HG03558 (cell line): ENCODE measurements at regions not wholly inside any gene's neighbourhood (a gene's known extent, or its start where the extent isn't known, plus 50 kb on each side); places are given as distances from the start of the nearest gene placed in this dataset.

ENCODE experiments used
- ATAC-seq: cut with Tn5 transposase; IDR thresholded peaks from one replicate; pipeline ENCODE4 v1.9.1; 2021; ENCODE audit warnings: moderate number of reproducible peaks; ENCODE audit not compliant: unreplicated experiment; ENCODE audit errors: extremely low read depth

DNA sequence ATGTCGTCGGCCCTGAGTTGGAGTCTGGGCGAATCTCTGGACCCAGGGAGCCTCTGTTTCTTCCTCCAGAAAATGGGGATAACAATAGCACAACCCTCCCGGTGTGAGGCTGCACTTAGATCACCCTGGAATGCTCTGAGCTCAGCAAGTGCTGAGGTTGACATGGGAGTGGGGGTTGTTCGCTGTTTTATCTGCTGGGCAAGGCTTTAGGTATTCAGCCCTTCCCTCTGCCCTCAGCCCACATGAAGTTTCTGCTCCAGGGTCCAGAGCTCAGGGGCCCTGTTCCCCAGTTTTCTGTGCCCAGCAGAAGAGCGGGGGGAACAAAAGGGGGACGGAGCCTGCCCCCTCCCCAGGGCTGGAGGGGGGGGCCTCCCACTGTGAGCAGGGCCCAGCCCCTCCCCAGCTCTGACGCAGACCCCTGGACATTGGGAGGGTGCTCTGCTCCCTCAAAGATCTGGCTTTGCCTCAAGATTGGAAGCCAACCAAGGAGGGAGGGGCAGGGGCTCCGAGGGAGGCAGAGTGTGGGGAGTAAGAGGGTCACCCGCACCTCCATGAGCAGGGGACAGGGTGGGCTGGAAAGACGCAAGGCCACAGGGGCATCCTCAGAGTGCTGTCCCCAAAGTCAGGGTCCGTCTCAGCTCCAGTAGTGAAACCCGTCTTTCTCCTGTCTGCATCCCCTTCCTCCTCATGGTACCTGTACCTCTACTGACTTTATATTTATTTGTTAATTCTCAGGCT lies 215.6 kb downstream of the C9orf50 start:
- no peak for ATAC-seq

DNA sequence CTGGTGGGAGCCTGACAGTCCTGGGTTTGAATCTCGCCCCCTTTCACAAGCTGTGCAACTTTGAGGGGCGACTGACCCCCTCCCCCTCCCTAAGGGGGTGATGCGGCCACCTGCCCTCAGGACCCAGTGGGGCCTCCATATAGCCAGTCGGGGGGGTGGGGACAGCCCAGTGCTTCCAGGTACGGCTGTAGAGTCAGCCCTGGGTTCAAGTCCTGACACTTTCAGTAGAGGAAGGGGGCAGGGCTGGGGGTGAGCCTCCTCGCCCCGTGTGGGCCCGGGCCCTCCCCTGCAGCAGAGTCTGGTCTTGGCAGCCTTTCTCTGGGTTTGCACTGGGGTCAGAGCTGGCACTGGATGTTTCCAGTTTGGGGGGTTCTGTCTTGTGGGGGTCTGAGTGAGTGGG lies 216.3 kb downstream of the C9orf50 start:
- ATAC-seq: no peak

DNA sequence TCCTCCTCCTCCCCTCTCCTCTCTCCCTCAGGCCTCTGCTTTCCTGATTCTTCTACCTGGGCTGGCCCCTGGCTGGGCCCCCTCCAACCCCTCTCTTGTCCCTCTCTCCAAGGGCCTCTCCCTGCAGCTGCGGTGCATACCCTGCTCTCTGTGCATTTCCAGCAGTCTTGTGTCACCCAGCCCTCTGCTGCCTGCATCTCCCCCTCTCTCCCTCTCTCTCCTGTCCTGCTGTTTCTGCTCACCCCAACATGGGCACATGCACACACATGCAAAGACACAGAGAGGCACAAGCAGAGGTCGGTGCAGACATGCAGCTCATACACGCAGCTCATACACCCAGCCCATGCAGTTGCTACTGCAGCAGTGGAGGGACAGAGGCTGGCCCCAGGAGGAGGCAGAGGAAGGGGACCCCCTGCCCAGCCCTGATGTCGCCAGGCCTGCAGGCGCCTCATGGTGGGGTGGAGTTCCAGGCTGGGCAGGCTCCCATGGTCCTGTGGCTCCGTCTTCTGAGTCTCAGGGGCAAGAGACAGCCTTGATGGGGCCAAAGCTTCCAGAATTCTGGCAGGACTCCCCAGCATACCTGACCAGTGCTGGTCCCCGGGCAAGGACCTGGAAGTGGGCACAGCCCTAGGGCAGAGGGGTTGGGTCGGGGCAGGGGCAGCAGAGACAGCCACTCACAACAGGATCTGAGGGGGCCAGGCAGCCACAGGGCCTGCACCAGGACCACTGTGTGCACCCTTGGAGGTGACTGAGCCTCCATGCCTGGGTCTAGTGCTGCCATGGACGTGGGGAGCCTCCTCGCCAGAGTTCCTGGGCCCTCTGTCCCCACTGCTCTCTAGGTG lies 216.9 kb downstream of the C9orf50 start:
- ATAC-seq: no peak

DNA sequence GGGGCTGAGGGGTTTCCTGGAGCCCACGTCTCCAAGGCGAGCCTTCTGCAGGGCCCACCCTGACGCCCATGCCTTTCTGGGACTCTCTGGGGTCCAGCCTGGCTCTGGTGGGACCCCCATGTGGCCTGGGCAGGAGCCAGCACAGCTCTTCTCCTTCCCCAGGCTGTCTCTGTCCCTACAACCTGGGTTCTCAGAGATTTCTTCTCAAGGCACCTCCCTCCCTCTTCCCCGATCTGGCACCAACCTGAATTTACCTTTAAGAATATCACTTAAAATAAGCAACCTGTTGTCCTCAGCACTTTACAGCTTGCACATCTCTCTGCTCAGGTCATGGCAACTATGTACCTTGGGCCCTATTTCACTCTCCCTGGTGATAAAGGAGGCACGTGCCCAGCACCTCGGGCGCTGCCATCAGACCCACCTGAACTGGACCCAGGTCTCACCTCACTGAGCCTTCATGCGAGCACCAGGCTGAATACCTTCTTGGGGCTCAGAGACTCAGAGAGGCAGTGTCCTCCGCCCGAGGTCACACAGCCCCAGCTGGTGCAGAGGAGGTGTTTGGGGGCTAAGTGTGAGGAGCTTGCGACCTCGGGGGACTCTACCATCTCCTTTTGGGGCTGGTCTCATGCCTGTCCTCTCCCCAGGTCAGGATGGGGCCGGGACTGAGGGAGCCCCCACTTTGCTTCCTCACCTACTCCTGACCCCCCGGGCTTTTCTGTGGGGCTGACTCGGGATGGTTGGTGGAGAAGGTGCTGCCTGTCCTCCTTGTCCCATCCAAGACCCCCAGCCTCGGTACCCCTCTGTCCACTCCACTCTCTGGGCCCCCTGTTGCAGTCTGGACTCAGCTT lies 217.7 kb downstream of the C9orf50 start:
- ATAC-seq: no peak

DNA sequence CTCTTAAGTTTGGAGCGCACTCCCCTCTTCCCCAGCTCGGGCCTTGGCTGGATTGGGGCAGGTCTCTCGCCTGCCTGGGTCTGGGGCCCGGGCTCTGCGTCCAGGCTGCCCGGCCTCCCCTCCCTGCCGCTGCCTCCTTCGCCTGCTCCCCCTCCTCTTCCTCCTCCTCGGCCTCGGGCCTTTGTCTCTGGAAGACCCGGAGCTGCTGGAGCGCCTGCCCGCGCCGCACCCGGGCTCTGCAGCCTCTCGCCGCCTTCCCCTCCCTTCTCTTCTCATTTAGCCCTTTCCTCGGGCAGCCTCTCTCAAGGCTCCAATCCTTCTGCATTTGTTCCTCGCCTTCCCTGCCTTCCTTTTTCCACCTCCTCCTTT lies 218.5 kb downstream of the C9orf50 start:
- no peak for ATAC-seq

DNA sequence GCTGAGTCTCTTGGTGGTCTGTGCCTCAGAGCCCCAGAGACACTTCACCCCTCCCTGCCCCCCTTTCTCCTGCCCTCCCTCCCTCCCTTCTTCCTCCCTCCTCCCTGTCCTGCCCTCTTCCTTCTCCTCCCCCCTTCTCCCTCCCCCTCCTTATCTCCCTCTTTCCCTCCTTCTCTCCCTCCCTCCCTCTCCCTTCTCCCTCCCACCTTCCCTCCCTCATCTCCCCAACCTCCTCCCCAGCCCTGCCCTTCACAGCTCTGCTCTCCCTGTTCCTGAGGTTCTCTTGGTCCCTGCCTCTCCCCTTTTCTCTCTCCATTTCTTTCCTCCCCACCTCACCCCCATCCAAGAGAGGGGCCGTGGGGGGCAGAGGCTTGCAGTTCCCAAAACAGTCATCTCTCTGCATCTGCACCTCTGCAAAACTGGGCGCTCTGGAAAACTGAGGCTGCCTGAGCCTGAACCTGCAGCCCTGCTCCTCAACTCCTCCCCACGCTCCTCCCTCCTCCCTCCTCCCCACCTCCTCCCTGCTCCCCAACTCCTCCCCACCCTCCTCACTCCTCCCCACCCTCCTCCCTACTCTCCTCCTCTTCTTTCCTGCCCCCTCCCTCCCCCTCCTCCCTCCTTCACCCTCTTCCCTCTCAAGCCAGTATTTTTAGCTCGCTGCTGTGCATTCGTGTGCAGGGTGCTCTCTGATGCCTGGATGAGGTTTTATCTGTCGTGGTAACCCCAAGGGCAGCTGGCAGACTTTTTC lies 219.1 kb downstream of the C9orf50 start:
- no peak for ATAC-seq

DNA sequence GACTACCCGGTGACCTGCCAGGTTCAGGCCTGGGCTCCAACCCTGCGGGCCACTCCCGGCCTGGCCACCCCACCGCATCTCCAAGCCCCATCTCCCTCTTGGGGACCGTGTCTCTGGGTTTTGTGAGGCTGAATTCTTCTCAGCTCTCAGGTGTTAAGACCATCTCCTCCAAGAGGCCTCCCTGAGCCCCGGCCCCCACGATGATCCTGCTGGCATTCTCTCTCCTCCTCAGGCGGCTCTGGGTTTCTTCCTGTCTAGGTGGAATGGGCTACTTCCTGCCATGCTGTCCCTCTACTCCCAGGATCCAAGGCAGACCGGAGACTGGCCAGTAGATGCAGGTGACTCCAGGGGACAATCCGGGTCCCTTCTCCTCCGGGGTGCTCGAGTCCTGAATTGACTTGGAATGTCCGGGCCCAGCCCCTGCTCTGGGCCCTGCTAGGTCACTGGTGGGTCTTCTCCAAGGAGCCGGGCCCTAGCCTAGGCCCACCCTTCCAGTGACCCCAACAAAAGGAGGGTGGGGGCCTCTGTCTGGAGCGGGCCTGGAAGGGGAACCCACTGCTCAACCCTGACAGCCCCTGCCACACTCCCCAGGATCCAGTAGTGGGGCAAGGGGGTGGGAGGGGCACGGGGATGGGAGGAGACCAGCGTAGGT lies 219.8 kb downstream of the C9orf50 start:
- ATAC-seq: no peak

DNA sequence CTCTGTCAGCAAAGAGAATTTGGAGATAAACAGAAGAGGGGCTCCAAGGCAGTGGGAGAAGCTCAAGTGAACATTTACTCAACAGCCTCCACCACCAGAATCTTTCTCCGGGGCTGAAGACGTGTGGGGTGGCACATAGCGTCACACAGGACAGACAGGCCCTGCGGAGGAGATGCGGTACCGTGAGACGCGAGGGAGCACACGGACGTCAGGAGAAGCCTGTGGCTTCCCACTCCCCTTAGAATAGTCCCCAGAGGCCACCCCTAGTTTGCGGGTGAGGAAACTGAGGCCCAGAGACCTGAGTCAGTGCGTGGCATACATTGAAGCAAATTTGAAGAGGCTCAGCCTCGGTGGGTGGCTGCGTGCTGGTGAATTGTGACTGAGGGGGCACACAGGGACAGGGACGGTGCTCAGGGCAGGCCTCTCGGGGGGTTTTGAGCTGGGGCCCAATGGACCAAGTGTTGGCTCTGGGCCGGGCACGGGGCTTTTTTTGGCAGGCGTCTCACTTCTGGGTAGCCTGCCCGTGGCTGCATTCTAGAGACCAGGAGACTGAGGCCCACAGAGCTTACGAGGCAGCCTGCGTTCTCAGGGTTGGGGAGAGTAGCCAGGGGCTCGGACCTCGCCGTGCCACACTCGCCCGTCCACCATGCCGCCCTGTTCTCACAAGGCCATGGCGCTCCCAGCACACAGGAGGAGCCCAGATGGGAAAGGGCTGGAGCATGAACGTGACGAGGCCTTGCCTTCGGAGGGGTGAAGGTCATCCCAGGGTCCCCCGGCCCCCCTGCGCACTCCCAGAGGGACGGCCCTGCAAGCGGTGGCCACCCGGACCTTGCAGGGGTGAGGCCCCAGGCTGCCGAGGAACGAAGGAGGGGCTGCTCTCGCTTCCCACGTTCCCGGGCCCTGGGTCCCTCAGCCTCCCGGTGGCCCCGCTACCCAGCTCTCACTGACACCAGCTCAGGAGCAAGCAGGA lies 220.6 kb downstream of the C9orf50 start:
- ATAC-seq: no peak

DNA sequence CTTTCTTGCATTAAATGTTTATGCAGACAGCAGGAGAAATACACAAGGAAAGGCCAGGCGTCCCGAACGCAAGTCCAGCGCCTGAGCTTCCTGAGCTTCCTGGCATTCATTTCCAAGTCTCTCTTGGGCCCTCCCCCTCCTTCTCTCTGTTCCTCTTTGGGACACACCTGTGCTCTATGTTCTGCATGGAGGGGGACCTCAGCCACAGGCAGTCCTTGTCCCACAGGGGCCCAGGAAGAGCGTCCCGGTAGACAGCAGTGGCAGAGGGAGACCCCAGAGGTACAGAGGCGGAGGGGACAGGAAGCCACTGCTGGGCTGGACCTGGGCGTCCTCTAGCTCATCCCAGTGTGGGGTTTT lies 221.3 kb downstream of the C9orf50 start:
- no peak for ATAC-seq

DNA sequence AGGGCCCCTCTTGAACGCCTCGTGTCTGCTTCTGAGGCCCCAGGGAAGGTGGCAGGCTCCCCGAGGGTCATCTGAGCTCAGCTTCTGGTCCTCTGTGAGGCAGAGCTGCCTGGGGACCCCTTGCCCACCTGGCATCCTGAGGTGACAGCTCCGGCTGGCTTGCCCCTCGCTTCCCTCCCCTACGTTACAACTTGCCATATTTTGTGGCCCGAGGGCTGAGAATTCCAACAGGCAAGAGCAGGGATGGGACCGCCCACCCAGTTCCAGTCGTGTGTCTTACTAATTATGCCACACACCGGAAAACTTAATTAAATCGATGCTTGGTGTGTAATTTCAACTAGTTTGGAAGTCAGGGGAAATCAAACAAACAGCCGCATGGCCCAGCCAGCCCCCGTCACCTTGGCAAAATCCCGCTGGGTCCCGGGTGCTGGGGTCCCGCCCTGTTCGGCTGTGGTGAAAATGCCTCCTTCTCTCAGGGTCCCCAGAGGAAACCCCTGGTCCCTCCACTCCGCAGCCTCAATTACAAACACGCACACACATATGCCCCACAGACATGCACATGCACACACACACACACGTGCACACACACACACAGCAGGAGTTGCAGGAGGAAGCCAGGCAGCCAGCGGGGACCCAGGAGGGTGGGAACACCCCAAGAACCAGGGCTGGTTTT lies 221.0 kb upstream of the IER5L start:
- no peak for ATAC-seq

DNA sequence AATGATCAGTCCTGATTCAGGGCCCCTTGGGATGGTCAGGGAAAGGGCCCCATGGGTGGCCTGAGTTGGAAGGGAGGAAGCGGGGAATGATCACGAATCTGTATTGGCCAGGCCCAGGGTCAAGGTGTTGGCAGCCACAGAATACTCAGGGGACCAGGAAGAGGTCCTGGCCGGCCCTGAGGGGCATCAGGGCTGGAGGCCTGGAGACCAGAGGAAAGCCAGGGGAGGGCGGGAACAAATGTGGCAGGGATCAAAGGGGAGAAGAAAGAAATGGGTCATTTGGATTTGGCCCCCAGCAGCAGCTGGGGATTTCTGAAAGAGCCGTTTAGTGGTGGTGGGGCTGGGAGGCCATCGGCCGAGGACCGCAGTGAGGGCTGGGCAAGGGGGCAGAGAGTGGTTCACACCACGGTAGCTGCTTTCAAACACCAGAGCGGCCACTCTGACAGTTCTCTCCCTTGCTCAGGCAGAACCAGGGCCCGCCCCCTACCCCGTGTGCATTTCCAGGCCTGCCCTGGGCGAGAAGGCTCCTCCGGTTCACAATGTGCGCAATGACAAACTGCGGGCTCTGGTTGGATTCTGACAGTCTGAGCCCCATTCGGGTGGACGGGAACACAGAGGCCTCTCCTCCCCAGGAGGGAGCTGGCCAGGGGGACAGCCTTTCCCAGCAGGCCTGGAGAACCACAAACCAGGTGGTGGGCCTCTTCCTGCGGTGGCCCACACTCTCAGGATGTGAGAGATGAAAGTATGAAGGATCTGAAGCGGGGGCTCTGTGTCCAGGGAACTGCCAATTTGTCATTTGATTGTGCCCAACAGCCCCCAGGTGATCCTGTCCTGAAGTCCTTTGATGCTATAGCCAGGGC lies 220.3 kb upstream of the IER5L start:
- no peak for ATAC-seq

DNA sequence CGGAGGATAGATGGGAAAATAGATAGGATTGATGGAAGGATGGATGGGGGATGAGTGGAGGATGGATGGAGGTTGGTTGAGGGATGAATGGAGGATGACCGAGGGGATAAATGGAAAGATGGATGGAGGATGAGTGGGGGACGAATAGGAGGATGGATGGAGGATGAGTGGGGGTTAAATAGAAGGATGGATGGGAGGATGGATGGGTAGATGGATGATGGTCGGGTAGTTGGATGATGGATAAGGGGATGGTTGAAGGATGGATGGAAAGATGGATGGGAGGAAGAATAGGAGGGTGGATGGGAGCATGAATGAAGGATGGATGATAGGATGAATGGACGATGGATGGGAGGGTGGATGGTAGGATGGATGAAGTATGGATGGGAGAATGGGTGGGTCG lies 219.3 kb upstream of the IER5L start:
- no peak for ATAC-seq

DNA sequence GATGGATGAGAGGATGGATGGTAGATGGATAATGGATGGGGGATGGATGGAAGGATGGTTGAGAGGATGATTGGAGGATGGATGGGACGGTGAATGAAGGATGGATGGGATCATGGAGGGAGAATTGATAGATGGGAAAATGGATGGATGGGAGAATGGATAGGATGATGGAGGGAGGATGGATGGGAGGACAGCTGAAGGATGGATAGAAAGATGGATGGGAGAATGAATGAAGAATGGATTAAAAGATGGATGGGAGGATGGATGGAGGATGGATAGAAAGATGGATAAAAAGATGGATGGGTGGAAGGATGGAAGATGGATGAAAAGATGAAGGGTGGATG lies 218.3 kb upstream of the IER5L start:
- no peak for ATAC-seq

DNA sequence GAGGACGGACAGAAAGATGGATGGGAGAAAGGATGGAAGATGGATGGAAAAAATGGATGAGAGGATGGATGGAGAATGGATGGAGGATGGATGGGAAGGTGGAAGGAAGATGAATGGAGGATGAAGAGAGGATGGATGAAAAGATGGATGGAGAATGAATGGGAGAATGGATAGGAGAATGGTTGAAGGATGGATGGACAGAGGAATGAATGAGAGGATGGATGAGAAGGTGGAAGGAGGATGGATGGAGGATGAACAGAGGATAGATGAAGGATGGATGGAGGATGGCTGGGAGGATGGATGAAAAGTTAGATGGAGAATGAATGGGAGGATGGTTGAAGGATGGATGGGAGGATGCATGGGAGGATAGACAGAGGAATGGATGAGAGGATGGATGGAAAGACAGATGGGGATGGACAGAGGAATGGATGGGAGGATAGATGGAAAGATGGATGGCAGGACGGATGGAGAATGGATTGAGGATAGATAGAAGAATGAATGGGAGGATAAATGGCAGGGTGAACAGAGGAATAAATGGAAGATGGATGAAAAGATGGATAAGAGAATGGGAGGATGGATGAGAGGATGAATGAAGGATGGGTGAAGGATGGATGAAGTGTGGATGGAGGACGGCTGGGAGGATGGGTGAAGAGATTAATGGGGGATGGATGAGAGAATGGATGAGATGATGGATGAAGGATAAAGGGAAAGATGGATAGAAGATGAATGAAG lies 217.7 kb upstream of the IER5L start:
- no peak for ATAC-seq

DNA sequence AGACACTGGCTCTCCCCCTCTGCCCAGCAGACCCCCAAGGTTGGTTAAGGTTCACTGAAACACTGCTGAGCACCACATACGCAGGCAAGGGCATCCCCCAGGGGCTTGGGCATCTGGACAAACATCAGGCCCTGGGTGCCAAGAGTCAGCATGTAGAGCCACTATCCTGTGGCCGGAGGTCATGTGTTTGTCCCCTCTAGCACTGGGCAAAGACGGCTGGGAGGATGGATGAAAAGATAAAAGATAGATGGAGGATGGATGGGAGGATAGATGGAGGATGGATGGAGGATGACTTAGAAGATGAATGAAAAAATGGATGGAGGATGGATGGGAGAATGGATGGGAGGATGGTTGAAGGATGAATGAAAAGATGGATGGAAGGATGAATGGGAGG lies 216.8 kb upstream of the IER5L start:
- no peak for ATAC-seq

DNA sequence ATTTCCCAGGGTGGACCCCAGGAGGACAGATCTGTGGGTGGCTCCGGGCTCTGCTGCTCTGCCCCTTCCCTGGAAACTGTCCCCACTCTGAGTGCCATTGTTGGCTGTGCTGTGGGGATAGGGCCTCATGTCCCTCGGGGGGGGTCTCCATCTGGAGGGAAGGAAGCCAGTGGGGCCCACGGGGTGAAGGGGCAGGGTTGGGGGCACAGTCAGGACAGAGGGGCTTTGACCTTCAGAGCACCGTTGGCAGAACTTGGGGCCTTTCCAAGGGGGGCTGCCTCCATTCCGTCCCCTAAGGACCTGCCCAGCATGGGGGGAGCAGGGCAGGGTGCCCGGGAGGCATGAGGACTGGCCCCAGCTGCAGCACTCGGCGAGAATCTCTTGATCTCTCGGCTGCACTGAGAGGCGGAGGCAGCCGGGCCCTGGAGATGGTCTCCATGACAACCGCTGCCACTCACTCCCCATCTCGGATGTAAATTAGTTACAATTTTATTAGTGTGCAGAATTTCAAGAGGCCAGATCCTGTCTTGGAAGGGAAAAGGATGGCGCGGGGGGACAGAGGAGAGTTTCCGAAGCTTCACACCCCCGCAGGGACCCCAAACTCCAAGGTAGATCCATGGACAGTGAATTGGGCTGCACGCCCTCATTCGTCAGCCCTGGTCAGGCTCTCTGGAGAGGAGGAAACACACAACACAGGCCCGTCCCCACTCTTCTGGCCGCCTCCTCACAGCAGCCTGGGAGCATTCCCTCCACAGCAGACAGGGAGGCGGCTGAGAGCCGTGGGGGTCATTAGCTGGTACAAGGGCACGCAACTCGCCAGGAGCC lies 216.2 kb upstream of the IER5L start:
- ATAC-seq: no peak
